ENCODE measurements at regions not wholly inside any gene's neighbourhood (a gene's known extent, or its start where the extent isn't known, plus 50 kb on each side); places are given as distances from the start of the nearest gene placed in this dataset.

GRCh38 chrX:93598076-93598475 lies 75.3 kb downstream of the NAP1L3 start:
- TF ChIP-seq, protein P1, sequence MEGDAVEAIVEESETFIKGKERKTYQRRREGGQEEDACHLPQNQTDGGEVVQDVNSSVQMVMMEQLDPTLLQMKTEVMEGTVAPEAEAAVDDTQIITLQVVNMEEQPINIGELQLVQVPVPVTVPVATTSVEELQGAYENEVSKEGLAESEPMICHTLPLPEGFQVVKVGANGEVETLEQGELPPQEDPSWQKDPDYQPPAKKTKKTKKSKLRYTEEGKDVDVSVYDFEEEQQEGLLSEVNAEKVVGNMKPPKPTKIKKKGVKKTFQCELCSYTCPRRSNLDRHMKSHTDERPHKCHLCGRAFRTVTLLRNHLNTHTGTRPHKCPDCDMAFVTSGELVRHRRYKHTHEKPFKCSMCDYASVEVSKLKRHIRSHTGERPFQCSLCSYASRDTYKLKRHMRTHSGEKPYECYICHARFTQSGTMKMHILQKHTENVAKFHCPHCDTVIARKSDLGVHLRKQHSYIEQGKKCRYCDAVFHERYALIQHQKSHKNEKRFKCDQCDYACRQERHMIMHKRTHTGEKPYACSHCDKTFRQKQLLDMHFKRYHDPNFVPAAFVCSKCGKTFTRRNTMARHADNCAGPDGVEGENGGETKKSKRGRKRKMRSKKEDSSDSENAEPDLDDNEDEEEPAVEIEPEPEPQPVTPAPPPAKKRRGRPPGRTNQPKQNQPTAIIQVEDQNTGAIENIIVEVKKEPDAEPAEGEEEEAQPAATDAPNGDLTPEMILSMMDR (conservative IDR thresholded peaks at IDR 0.05; ENCODE audit: low read depth, low read length): no peak
- TF ChIP-seq EZH2 (IDR thresholded peaks at IDR 0.05; ENCODE audit: borderline replicate concordance, low read depth, low read length, poor library complexity, severe bottlenecking): no peak

All from A673 (cell line).